Tibial nerve (tissue), 4 donors: ENCODE measurements at regions not wholly inside any gene's neighbourhood (a gene's known extent, or its start where the extent isn't known, plus 50 kb on each side); places are given as distances from the start of the nearest gene placed in this dataset.

Experiments used
- DNase-seq, 2 donors: peaks; one replicate each; pipeline ENCODE4 v3.0.0-alpha.2; 2019; ENCODE audit warnings: low spot score in 2 of 2
- H3K27ac ChIP-seq, 4 donors: fragments of 200-600 bp; sonication (generic) in 3 of 4; one replicate each; pipeline ENCODE4 v1.5.1; 2017 to 2019; ENCODE audit warnings: mild to moderate bottlenecking in 1 of 4
- H3K27me3 ChIP-seq, 2 donors: fragments of 200-600 bp; sonication (generic) in 1 of 2; one replicate each; pipeline versions ENCODE4 v1.5.1 to v1.6.0; 2017 to 2019
- H3K36me3 ChIP-seq, 3 donors: fragments of 200-600 bp; sonication (generic); one replicate each; pipeline ENCODE4 v1.5.1; 2018 to 2019
- H3K4me1 ChIP-seq, 4 donors: fragments of 200-600 bp; sonication (generic) in 3 of 4; one replicate each; pipeline ENCODE4 v1.5.1; 2017 to 2019
- H3K4me3 ChIP-seq, 4 donors: fragments of 200-600 bp; sonication (generic) in 3 of 4; one replicate each; pipeline ENCODE4 v1.5.1; 2017 to 2019; ENCODE audit warnings: mild to moderate bottlenecking in 1 of 4, moderate library complexity in 1 of 4
- H3K9me3 ChIP-seq, 4 donors: fragments of 200-600 bp; sonication (generic) in 3 of 4; one replicate each; pipeline ENCODE4 v1.5.1; 2017 to 2019
- EP300 ChIP-seq, 2 donors: sonication (generic); formaldehyde crosslinking; IDR thresholded peaks; one replicate each; pipeline ENCODE4 v1.6.1; 2017; ENCODE audit warnings: antibody characterized with exemption in 2 of 2, mild to moderate bottlenecking in 1 of 2
- POLR2A ChIP-seq, 2 donors: fragments of 450-650 bp; IDR thresholded peaks; one replicate each; pipeline ENCODE4 v1.6.1; 2017; ENCODE audit warnings: antibody characterized with exemption in 2 of 2, mild to moderate bottlenecking in 2 of 2, moderate library complexity in 2 of 2
- WGBS, 2 donors: methylation state at CpG; one replicate each; pipeline ENCODE4 v1.1.5; 2018; 5-methylcytosine and 5-hydroxymethylcytosine counted together
- TF ChIP-seq, protein P1 (sequence below), 5 experiments: fragments of 200-600 bp in 3 of 5; fragments of 450-650 bp in 2 of 5; sonication (generic) in 3 of 5; IDR thresholded peaks; one replicate each; pipeline ENCODE4 v1.5.1; 2016 to 2019; ENCODE audit warnings: antibody characterized with exemption in 5 of 5, mild to moderate bottlenecking in 3 of 5, moderate library complexity in 2 of 5

DNA sequence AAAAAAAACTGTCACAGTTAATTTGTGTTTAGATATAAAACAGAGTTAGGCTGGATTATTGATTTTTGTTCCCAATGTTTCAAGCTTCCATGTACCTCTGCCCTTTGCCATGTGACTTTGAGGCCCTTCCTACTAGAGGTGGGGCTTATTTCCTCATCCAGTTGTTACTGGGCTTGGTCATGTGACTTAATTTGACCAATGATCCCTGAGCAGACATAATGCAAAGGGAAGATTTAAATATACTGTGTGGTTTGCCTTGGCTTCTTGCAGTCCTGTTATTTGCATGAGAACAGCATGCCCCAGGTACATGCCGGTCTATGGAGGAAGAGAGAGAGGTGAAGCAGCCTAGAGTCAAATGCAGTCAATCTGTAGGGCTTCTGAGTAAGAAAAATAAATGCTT is 347.0 kb downstream of the MIAT start:
- WGBS, 2 donors = 46 to 62% methylated on average over 1 of the region's 1 CpG
- DNase-seq = no peak
- no peak overlapping the region for H3K4me3 ChIP-seq
- H3K27me3 ChIP-seq = no peaks in the 10 kb centered on the region
- no peaks in the 10 kb centered on the region for H3K4me1 ChIP-seq
- H3K36me3 ChIP-seq = no peaks in the 10 kb centered on the region
- no peaks in the 10 kb centered on the region for H3K9me3 ChIP-seq
- TF ChIP-seq POLR2A (IDR thresholded peaks at IDR 0.05) = no peak
- TF ChIP-seq EP300 (IDR thresholded peaks at IDR 0.05) = no peak
- TF ChIP-seq, protein P1, sequence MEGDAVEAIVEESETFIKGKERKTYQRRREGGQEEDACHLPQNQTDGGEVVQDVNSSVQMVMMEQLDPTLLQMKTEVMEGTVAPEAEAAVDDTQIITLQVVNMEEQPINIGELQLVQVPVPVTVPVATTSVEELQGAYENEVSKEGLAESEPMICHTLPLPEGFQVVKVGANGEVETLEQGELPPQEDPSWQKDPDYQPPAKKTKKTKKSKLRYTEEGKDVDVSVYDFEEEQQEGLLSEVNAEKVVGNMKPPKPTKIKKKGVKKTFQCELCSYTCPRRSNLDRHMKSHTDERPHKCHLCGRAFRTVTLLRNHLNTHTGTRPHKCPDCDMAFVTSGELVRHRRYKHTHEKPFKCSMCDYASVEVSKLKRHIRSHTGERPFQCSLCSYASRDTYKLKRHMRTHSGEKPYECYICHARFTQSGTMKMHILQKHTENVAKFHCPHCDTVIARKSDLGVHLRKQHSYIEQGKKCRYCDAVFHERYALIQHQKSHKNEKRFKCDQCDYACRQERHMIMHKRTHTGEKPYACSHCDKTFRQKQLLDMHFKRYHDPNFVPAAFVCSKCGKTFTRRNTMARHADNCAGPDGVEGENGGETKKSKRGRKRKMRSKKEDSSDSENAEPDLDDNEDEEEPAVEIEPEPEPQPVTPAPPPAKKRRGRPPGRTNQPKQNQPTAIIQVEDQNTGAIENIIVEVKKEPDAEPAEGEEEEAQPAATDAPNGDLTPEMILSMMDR (IDR thresholded peaks at IDR 0.05) = no peak
- no peak overlapping the region for H3K27ac ChIP-seq

DNA sequence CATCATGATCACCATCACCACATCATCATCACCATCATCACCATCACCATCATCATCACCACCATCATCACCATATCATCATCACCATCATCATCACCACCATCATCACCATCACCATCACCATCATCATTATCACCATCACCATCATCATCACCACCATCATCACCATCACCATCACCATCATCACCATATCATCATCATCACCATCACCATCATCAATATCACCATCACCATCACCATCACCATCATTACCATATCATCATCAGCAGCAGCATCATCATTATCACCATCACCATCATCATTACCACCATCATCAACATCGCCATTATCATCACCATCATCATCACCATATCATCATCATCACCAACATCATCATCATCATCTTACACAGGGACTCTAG is 351.1 kb downstream of the MIAT start:
- H3K9me3 ChIP-seq = no peaks in the 10 kb centered on the region
- H3K4me1 ChIP-seq = no peaks in the 10 kb centered on the region
- H3K27ac ChIP-seq = no peak overlapping the region
- H3K27me3 ChIP-seq = no peaks in the 10 kb centered on the region
- no peaks in the 10 kb centered on the region for H3K36me3 ChIP-seq
- WGBS, 2 donors = 91 to 98% methylated on average over 1 of the region's 1 CpG
- H3K4me3 ChIP-seq = no peak overlapping the region
- no peak for DNase-seq
- TF ChIP-seq EP300 (IDR thresholded peaks at IDR 0.05) (no peak), POLR2A (IDR thresholded peaks at IDR 0.05) (no peak)
- TF ChIP-seq, protein P1 (IDR thresholded peaks at IDR 0.05) = no peak

DNA sequence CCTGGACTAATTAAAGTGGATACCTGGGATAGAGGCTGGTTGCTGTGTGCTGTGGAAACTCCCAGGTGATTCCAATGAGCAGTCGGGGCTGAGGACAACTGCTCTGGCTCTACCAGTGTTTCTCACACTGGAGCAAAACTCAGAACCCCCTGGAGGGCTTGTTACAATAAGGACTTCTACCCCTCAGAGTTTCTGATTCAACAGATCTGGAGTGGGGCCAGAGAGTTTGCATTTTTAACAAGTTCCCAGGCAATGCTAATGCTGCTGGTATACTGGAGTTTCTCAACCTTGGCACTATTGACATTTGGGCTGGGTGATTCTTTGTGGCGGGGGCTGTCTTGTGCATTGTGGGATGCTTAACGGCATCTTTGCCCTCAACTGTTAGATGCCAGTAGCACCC is 353.7 kb downstream of the MIAT start:
- Histone ChIP-seq H3K27me3 (no peaks in the 10 kb centered on the region), H3K9me3 (no peaks in the 10 kb centered on the region), H3K4me1 (no peaks in the 10 kb centered on the region), H3K36me3 (no peaks in the 10 kb centered on the region), H3K4me3 (no peak overlapping the region), H3K27ac (no peak overlapping the region)
- DNase-seq = no peak
- WGBS, 2 donors = 67% methylated on average over 3 of the region's 3 CpGs
- TF ChIP-seq, protein P1 (IDR thresholded peaks at IDR 0.05) = no peak
- TF ChIP-seq POLR2A (IDR thresholded peaks at IDR 0.05) (no peak), EP300 (IDR thresholded peaks at IDR 0.05) (no peak)

DNA sequence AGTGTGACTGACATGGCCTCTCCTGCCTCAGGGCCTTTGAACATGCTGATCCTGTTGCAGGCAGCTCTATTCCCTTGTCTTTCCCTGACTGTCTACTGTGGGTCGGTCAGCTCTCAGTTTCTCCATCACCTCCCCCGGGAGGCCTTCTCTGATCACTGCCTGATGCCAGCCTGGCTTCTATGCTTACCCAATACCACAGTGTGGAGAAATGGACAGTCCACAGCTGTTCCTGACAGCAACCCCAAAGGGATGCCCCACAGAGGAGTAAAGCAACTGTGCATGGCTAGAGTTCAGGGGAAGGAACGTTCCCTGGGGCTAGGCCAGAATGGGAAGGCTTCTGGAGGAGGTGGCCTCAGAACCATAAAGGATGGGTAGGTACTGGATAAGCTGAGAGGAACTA is 354.3 kb downstream of the MIAT start:
- Histone ChIP-seq H3K27ac (no peak overlapping the region), H3K36me3 (no peaks in the 10 kb centered on the region), H3K4me1 (no peaks in the 10 kb centered on the region), H3K9me3 (no peaks in the 10 kb centered on the region), H3K4me3 (no peak overlapping the region), H3K27me3 (no peaks in the 10 kb centered on the region)
- no peak for DNase-seq
- WGBS, 2 donors = 83 to 84% methylated on average over 3 of the region's 3 CpGs
- TF ChIP-seq, protein P1 (IDR thresholded peaks at IDR 0.05) = no peak
- TF ChIP-seq EP300 (IDR thresholded peaks at IDR 0.05) = no peak
- no peak for TF ChIP-seq POLR2A (IDR thresholded peaks at IDR 0.05)

DNA sequence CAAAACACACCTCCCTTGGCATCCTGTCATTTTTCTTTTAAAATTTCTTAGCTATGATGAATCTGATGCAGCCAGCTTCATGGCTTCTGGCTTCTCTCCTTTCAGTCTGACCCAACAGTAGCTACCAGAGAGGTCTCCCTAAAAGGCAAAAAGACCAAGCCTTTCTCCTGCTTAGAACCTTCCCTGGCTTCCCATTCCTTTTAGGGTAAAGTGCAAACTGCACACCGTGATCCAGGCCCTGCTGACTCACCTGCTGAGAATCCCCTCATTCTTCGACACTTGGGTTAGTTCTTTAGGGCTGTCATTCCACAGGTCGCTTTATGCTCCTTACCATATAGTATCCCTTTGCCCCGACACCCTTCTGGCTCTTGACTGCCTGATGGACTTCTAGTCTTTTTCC is 362.4 kb downstream of the MIAT start:
- no peaks in the 10 kb centered on the region for H3K27me3 ChIP-seq
- TF ChIP-seq, protein P1 (IDR thresholded peaks at IDR 0.05) = no peak
- TF ChIP-seq EP300 (IDR thresholded peaks at IDR 0.05) (no peak), POLR2A (IDR thresholded peaks at IDR 0.05) (no peak)
- no peaks in the 10 kb centered on the region for H3K9me3 ChIP-seq
- DNase-seq = no peak
- H3K4me3 ChIP-seq = no peak overlapping the region
- H3K27ac ChIP-seq = no peak overlapping the region
- no peaks in the 10 kb centered on the region for H3K36me3 ChIP-seq
- 67% methylated on average over 4 of the region's 4 CpGs for WGBS, 2 donors
- no peaks in the 10 kb centered on the region for H3K4me1 ChIP-seq
